ENCODE measurements at regions not wholly inside any gene's neighbourhood (a gene's known extent, or its start where the extent isn't known, plus 50 kb on each side); places are given as distances from the start of the nearest gene placed in this dataset.

GRCh38 chr22:27401321-27401720 is 400.2 kb downstream of the MN1 start:
- no peak for DNase-seq (ENCODE audit: low read depth in 1 of 2, low spot score in 1 of 2)
- Histone ChIP-seq H3K27me3 (no peaks in the 10 kb centered on the region), H3K4me1 (ENCODE audit: low read depth) (no peaks in the 10 kb centered on the region), H3K4me3 (no peak overlapping the region), H3K27ac (no peak overlapping the region), H3K9me3 (ENCODE audit: low read depth) (no peaks in the 10 kb centered on the region), H3K36me3 (no peaks in the 10 kb centered on the region)
- TF ChIP-seq CTCF (IDR thresholded peaks at IDR 0.05; ENCODE audit: low read depth, low read length) = no peak

DNA sequence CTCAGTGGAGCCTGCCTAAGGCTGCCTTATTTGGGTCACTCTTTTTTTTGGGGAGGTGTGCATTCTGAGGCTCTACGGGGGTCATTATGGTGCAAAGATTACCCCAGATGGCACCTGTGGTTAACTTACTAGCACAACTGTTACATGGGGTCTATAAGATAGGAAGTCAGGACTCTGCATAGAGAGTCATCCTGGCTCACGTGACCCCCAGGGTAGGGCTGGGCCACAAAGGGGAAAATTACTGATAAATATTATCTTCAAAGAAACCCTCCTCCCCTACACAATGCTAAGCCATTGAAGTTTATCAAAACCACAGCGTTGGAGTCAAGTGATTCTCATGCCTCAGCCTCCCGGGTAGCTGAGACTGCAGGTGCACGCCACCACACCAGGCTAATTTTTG is 397.1 kb downstream of the MN1 start:
- Histone ChIP-seq H3K4me1 (ENCODE audit: low read depth) (no peaks in the 10 kb centered on the region), H3K36me3 (no peaks in the 10 kb centered on the region), H3K27me3 (no peaks in the 10 kb centered on the region), H3K4me3 (no peak overlapping the region), H3K27ac (no peak overlapping the region), H3K9me3 (ENCODE audit: low read depth) (no peaks in the 10 kb centered on the region)
- TF ChIP-seq CTCF (IDR thresholded peaks at IDR 0.05; ENCODE audit: low read depth, low read length) = no peak
- no peak for DNase-seq (ENCODE audit: low read depth in 1 of 2, low spot score in 1 of 2)

DNA sequence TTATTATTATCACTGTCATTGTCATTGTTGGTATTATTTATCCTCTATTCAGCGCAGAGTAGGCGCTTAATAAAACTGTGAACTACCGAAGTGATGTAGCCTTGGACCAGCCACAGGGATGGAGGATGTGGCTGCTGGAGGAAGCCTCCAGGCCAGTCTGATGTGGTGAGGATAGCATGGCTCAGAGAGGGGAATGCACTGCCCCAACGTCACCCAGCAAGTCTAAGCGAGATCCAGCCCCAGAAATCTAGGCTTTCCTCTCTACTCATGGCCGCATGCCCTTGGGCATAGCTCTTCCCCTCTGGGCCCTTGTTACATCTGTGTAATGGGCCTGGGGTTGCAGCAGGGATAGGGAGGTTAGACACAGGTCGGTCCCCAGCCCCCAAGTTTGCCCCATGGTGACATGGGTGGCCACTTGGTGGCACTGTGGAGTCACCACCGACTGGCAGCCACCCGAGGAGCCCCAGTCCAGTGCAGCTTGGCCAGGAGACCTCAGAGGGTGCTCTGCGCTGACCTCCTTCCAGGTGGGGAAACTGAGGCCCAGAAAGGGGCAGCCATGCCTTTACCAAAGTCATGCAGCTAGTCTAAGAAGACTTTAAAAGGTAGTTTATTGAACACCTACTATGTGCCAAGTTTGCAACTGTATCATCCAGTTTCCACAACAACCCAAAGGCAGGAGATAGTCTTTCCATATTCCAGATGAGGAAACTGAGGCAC is 395.7 kb downstream of the MN1 start:
- H3K9me3 ChIP-seq (ENCODE audit: low read depth) = no peaks in the 10 kb centered on the region
- no peak overlapping the region for H3K4me3 ChIP-seq
- no peaks in the 10 kb centered on the region for H3K27me3 ChIP-seq
- no peak overlapping the region for H3K27ac ChIP-seq
- peak; percentile 69 for TF ChIP-seq CTCF (IDR thresholded peaks at IDR 0.05; ENCODE audit: low read depth, low read length)
- no peaks in the 10 kb centered on the region for H3K36me3 ChIP-seq
- peak; percentile 69 to 70 for DNase-seq (ENCODE audit: low read depth in 1 of 2, low spot score in 1 of 2)
- H3K4me1 ChIP-seq (ENCODE audit: low read depth) = no peaks in the 10 kb centered on the region

- DNase-seq (ENCODE audit: low read depth in 1 of 2, low spot score in 1 of 2) = no peak
- H3K27me3 ChIP-seq = no peaks in the 10 kb centered on the region
- H3K27ac ChIP-seq = no peak overlapping the region
- no peaks in the 10 kb centered on the region for H3K9me3 ChIP-seq (ENCODE audit: low read depth)
- TF ChIP-seq CTCF (IDR thresholded peaks at IDR 0.05; ENCODE audit: low read depth, low read length) = no peak
- H3K36me3 ChIP-seq = no peaks in the 10 kb centered on the region
- no peaks in the 10 kb centered on the region for H3K4me1 ChIP-seq (ENCODE audit: low read depth)
- H3K4me3 ChIP-seq = no peak overlapping the region
These were observed 395.1 kb downstream of the MN1 start for GRCh38 chr22:27406389-27406861.

DNA sequence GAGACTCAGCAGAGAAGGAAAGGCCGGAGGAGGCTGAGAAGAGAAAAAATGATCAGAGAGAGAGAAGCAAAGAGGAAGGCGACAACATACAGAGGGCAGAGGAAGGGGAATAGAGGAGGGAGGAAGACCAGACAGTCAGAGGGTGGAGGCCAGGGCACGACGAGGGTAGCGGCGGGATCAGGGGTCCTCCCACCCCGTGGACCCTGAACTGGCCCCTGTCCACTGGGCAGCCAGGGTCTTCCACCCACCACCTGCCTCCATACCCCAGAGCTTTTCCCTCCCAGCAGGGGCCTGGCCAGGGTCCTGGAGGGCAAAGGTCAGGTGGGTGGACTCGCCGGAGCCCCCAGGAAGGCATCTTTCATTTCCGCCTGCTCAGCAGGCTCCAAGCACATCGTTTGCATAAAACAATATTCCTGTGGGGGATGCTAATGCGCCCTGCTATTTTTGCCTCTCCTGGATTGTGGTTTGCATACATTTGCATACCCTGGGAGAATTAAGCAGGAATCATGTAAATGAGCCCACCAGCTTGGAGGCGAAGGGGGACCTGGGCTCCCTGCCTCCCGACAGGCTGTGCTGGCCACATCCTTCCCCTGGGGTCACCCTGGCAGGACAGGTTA is 394.1 kb downstream of the MN1 start:
- Histone ChIP-seq H3K9me3 (ENCODE audit: low read depth) (no peaks in the 10 kb centered on the region), H3K27me3 (no peaks in the 10 kb centered on the region), H3K36me3 (no peaks in the 10 kb centered on the region), H3K4me3 (no peak overlapping the region), H3K27ac (no peak overlapping the region), H3K4me1 (ENCODE audit: low read depth) (no peaks in the 10 kb centered on the region)
- no peak for DNase-seq (ENCODE audit: low read depth in 1 of 2, low spot score in 1 of 2)
- no peak for TF ChIP-seq CTCF (IDR thresholded peaks at IDR 0.05; ENCODE audit: low read depth, low read length)

Data from cardiac muscle cell (in vitro differentiated cells and primary cell).